CD4-positive, alpha-beta T cell (primary cell): ENCODE measurements at regions not wholly inside any gene's neighbourhood (a gene's known extent, or its start where the extent isn't known, plus 50 kb on each side); places are given as distances from the start of the nearest gene placed in this dataset.

ENCODE experiments used
- ATAC-seq: fragments of 200-7000 bp; cut with Tn5 transposase; one replicate; pipeline ENCODE4 v1.10.0; 2022; ENCODE audit warnings: mild to moderate bottlenecking; ENCODE audit not compliant: poor library complexity
- CTCF ChIA-PET: fragments of 350-600 bp; sonication (Branson Sonifier 250); formaldehyde crosslinking; loops from one replicate; lab custom pipeline; 2021; ENCODE audit warnings: antibody characterized with exemption, inconsistent platforms; lab: Charles Lee
- POLR2A ChIA-PET: fragments of 350-600 bp; sonication (Branson Sonifier 250); formaldehyde crosslinking; loops from one replicate; lab custom pipeline; 2021; ENCODE audit warnings: antibody characterized with exemption, inconsistent platforms; lab: Charles Lee
- DNase-seq, 14 experiments: peaks; one replicate each; pipeline ENCODE4 v3.0.0-alpha.2; 2013 to 2020; ENCODE audit warnings: mixed read lengths in 2 of 14
- H3K27ac ChIP-seq, 2 donors: one replicate each; pipeline versions ENCODE4 v1.5.1 to v1.7.0; 2013; ENCODE audit warnings: low read length in 2 of 2, low read depth in 1 of 2, mild to moderate bottlenecking in 1 of 2
- H3K27me3 ChIP-seq, 2 experiments: 1 replicate in 1 of 2; 2 replicates in 1 of 2; pipeline versions ENCODE4 v1.6.1 to v1.7.0; 2013; ENCODE audit warnings: low read length in 2 of 2, control low read depth in 1 of 2, mild to moderate bottlenecking in 1 of 2, moderate library complexity in 1 of 2; ENCODE audit not compliant: insufficient read depth in 2 of 2, control insufficient read depth in 1 of 2
- H3K36me3 ChIP-seq: one replicate; pipeline ENCODE4 v1.6.1; 2013; ENCODE audit warnings: low read length, control low read depth; ENCODE audit not compliant: insufficient read depth
- H3K4me1 ChIP-seq: one replicate; pipeline ENCODE4 v1.6.1; 2013; ENCODE audit warnings: low read length, control low read depth; ENCODE audit not compliant: insufficient read depth
- H3K4me3 ChIP-seq: one replicate; pipeline ENCODE4 v1.5.1; 2013; ENCODE audit warnings: mild to moderate bottlenecking, low read length, moderate library complexity
- H3K9me3 ChIP-seq, 2 experiments: 1 replicate in 1 of 2; 2 replicates in 1 of 2; pipeline versions ENCODE4 v1.6.1 to v1.7.0; 2013; ENCODE audit warnings: low read length in 2 of 2, mild to moderate bottlenecking in 2 of 2, control low read depth in 1 of 2, moderate library complexity in 1 of 2; ENCODE audit not compliant: control insufficient read depth in 1 of 2, insufficient read depth in 1 of 2
- H3K27ac Mint-ChIP-seq: one replicate; pipeline ENCODE4 v1.8.0; 2020; ENCODE audit warnings: mixed read lengths
- H3K27me3 Mint-ChIP-seq: one replicate; pipeline ENCODE4 v1.8.0; 2021; ENCODE audit warnings: mixed read lengths
- H3K36me3 Mint-ChIP-seq: one replicate; pipeline ENCODE4 v1.8.0; 2021; ENCODE audit warnings: low read depth, mixed read lengths
- H3K4me1 Mint-ChIP-seq: one replicate; pipeline ENCODE4 v1.8.0; 2021; ENCODE audit warnings: low read depth, mixed read lengths
- H3K4me3 Mint-ChIP-seq: one replicate; pipeline ENCODE4 v1.8.0; 2020; ENCODE audit warnings: mild to moderate bottlenecking, mixed read lengths
- H3K9me3 Mint-ChIP-seq: one replicate; pipeline ENCODE4 v1.8.0; 2020; ENCODE audit warnings: mixed read lengths
- CTCF ChIP-seq: fragments of 200-600 bp; IDR thresholded peaks from one replicate; pipeline ENCODE4 v1.8.0; 2022; ENCODE audit warnings: antibody characterized with exemption, mild to moderate bottlenecking
- intact Hi-C, 2 experiments: fragments of 100-400 bp; cut with DNase I in 1 of 2; cut with micrococcal nuclease in 1 of 2; formaldehyde crosslinking; loops; one replicate each; pipeline versions ENCODE4 v1.15.1 to v1.9.0; 2023 to 2025; cut with DNase I, micrococcal nuclease

GRCh38 chr13:70523622-70524021, 415.4 kb upstream of the KLHL1 start:
- Mint-ChIP-seq H3K27ac (no peak overlapping the region), H3K4me3 (no peak overlapping the region), H3K4me1 (no peaks in the 10 kb centered on the region), H3K27me3 (no peaks in the 10 kb centered on the region), H3K36me3 (no peaks in the 10 kb centered on the region), H3K9me3 (peaks cover 2% of the 10 kb centered on the region)
- no peak for ATAC-seq
- CTCF ChIA-PET = no interaction called here
- intact Hi-C loops = no loop called here
- POLR2A ChIA-PET = no interaction called here
- TF ChIP-seq CTCF = no peak
- H3K9me3 ChIP-seq = peaks cover 0 to 3% of the 10 kb centered on the region in 2 experiments
- no peaks in the 10 kb centered on the region for H3K27me3 ChIP-seq
- no peak overlapping the region for H3K4me3 ChIP-seq
- H3K4me1 ChIP-seq = no peaks in the 10 kb centered on the region
- DNase-seq = no peak
- no peak overlapping the region for H3K27ac ChIP-seq
- H3K36me3 ChIP-seq = no peaks in the 10 kb centered on the region

GRCh38 chr13:70520275-70521036, 412.2 kb upstream of the KLHL1 start:
- CTCF ChIA-PET = no interaction called here
- no peaks in the 10 kb centered on the region for H3K27me3 Mint-ChIP-seq

GRCh38 chr13:70518081-70518480, 409.8 kb upstream of the KLHL1 start:
- H3K27me3 Mint-ChIP-seq = no peaks in the 10 kb centered on the region
- peaks cover 3% of the 10 kb centered on the region for H3K9me3 Mint-ChIP-seq
- H3K27me3 ChIP-seq = no peaks in the 10 kb centered on the region
- no peaks in the 10 kb centered on the region for H3K36me3 ChIP-seq
- no peak overlapping the region for H3K4me3 ChIP-seq
- intact Hi-C loops = no loop called here
- no peaks in the 10 kb centered on the region for H3K4me1 Mint-ChIP-seq
- no peaks in the 10 kb centered on the region for H3K4me1 ChIP-seq
- POLR2A ChIA-PET = no interaction called here
- ATAC-seq (no peak), DNase-seq (no peak)
- no peaks in the 10 kb centered on the region for H3K36me3 Mint-ChIP-seq
- no peaks in the 10 kb centered on the region for H3K9me3 ChIP-seq
- CTCF ChIA-PET = no interaction called here
- H3K27ac Mint-ChIP-seq = no peak overlapping the region
- no peak for TF ChIP-seq CTCF
- no peak overlapping the region for H3K4me3 Mint-ChIP-seq
- H3K27ac ChIP-seq = no peak overlapping the region

More at GRCh38 chr13:70520275-70521036, 412.2 kb upstream of the KLHL1 start:
- H3K4me3 Mint-ChIP-seq = no peak overlapping the region
- no peaks in the 10 kb centered on the region for H3K27me3 ChIP-seq
- ATAC-seq (no peak), DNase-seq (no peak)
- H3K4me1 ChIP-seq = no peaks in the 10 kb centered on the region
- POLR2A ChIA-PET = no interaction called here
- no peak for TF ChIP-seq CTCF
- H3K27ac Mint-ChIP-seq = no peak overlapping the region
- H3K9me3 Mint-ChIP-seq = peaks cover 5% of the 10 kb centered on the region
- no peak overlapping the region for H3K4me3 ChIP-seq
- intact Hi-C loops = no loop called here
- H3K36me3 ChIP-seq = no peaks in the 10 kb centered on the region
- no peaks in the 10 kb centered on the region for H3K9me3 ChIP-seq
- no peaks in the 10 kb centered on the region for H3K36me3 Mint-ChIP-seq
- no peaks in the 10 kb centered on the region for H3K4me1 Mint-ChIP-seq
- no peak overlapping the region for H3K27ac ChIP-seq
